Thyroid gland (tissue), 4 donors: ENCODE measurements at regions not wholly inside any gene's neighbourhood (a gene's known extent, or its start where the extent isn't known, plus 50 kb on each side); places are given as distances from the start of the nearest gene placed in this dataset.

Experiments
- POLR2A ChIP-seq, 2 donors: fragments of 450-650 bp; IDR thresholded peaks; one replicate each; pipeline ENCODE4 v1.6.1; 2017; ENCODE audit warnings: antibody characterized with exemption in 2 of 2, mild to moderate bottlenecking in 2 of 2, moderate library complexity in 1 of 2
- TF ChIP-seq, protein P1 (sequence below), 6 experiments: fragments of 200-600 bp in 3 of 6; fragments of 450-650 bp in 3 of 6; sonication (generic) in 3 of 6; IDR thresholded peaks; one replicate each; pipeline ENCODE4 v1.5.1; 2016 to 2019; ENCODE audit warnings: antibody characterized with exemption in 6 of 6, mild to moderate bottlenecking in 2 of 6, inconsistent platforms in 1 of 6, moderate library complexity in 1 of 6

DNA sequence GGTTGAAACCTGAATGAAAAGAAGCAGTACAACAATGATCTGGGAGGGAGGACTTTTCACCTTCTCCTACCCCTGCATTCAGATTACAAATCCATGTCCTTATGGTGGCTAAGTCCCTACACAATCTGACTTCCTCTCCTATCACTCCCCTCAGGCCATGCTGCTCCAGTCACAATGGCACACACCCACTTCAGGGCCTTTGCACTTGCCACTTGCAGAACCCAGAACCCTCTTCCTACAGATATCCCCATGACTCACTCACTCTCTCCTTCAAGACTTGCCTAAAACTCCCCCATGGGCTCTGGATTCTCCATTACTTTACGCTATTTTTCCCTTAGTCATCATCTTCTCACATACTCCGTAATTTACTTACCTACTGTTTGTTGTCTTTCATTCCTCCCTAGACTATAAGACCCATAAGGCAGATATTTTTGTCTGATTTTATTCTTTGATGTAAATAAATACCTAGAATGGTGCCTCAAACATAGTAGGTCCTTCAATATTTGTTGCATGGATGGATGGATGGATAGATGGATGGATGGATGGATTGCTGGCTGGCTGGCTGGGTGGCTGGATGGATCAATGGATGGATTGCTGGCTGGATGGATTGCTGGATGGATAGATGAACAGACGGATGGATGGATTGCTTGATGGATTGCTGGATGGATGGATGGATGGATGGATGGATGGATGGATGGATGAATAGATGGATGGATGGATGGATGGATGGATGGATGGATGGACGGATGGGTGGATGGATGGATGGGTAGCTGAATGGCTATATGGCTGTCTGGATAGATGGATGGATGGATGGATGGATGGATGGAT, 94.7 kb upstream of the NAV2 start:
- TF ChIP-seq POLR2A (IDR thresholded peaks at IDR 0.05): no peak
- TF ChIP-seq, protein P1, sequence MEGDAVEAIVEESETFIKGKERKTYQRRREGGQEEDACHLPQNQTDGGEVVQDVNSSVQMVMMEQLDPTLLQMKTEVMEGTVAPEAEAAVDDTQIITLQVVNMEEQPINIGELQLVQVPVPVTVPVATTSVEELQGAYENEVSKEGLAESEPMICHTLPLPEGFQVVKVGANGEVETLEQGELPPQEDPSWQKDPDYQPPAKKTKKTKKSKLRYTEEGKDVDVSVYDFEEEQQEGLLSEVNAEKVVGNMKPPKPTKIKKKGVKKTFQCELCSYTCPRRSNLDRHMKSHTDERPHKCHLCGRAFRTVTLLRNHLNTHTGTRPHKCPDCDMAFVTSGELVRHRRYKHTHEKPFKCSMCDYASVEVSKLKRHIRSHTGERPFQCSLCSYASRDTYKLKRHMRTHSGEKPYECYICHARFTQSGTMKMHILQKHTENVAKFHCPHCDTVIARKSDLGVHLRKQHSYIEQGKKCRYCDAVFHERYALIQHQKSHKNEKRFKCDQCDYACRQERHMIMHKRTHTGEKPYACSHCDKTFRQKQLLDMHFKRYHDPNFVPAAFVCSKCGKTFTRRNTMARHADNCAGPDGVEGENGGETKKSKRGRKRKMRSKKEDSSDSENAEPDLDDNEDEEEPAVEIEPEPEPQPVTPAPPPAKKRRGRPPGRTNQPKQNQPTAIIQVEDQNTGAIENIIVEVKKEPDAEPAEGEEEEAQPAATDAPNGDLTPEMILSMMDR (IDR thresholded peaks at IDR 0.05): no peak
